GM18873 (cell line): ENCODE measurements at regions not wholly inside any gene's neighbourhood (a gene's known extent, or its start where the extent isn't known, plus 50 kb on each side); places are given as distances from the start of the nearest gene placed in this dataset.
"Not testable (repeated sequence)": the region's sequence is repeated elsewhere in the genome, so short reads cannot be mapped to it uniquely, and the experiment has no call there.

Experiments
- ATAC-seq: cut with Tn5 transposase; IDR thresholded peaks from one replicate; pipeline ENCODE4 v1.9.1; 2021; ENCODE audit warnings: mild to moderate bottlenecking, moderate library complexity, moderate number of reproducible peaks; ENCODE audit not compliant: unreplicated experiment, low FRiP score

GRCh38 chr4:28421221-28421620 lies 1560.6 kb downstream of the STIM2 start:
- no peak for ATAC-seq

GRCh38 chr4:28426251-28426650 lies 1565.6 kb downstream of the STIM2 start:
- no peak for ATAC-seq

- no peak for ATAC-seq
Measured at GRCh38 chr4:28427306-28428085, 1566.9 kb downstream of the STIM2 start.

GRCh38 chr4:28432348-28433025 lies 1571.8 kb downstream of the STIM2 start:
- no peak for ATAC-seq

- ATAC-seq: no peak
Measured at GRCh38 chr4:28435314-28435713, 1574.7 kb downstream of the STIM2 start.

GRCh38 chr4:28436191-28437080 lies 1575.8 kb downstream of the STIM2 start:
- no peak for ATAC-seq

GRCh38 chr4:28443371-28443770 lies 1582.7 kb downstream of the STIM2 start:
- no peak for ATAC-seq

- ATAC-seq: no peak
Measured at GRCh38 chr4:28443801-28444412, 1583.3 kb downstream of the STIM2 start.

- ATAC-seq: no peak
Measured at GRCh38 chr4:28444886-28445496, 1584.3 kb downstream of the STIM2 start.

- ATAC-seq: no peak
Measured at GRCh38 chr4:28449085-28449484, 1588.4 kb downstream of the STIM2 start.

- no peak for ATAC-seq
Measured at GRCh38 chr4:28451346-28451745, 1590.7 kb downstream of the STIM2 start.

GRCh38 chr4:28462766-28463700 lies 1602.4 kb downstream of the STIM2 start:
- no peak for ATAC-seq

GRCh38 chr4:28464823-28465222 lies 1604.2 kb downstream of the STIM2 start:
- no peak for ATAC-seq

GRCh38 chr4:28466886-28467285 lies 1606.2 kb downstream of the STIM2 start:
- ATAC-seq: not testable (repeated sequence)

GRCh38 chr4:28469387-28469786 lies 1608.7 kb downstream of the STIM2 start:
- ATAC-seq: no peak

GRCh38 chr4:28469886-28470285 lies 1609.2 kb downstream of the STIM2 start:
- no peak for ATAC-seq

GRCh38 chr4:28475381-28475780 lies 1614.7 kb downstream of the STIM2 start:
- ATAC-seq: no peak

- ATAC-seq: no peak
Measured at GRCh38 chr4:28479666-28480065, 1619.0 kb downstream of the STIM2 start.

- no peak for ATAC-seq
Measured at GRCh38 chr4:28481565-28481964, 1620.9 kb downstream of the STIM2 start.
